HG02981 (cell line): ENCODE measurements at regions not wholly inside any gene's neighbourhood (a gene's known extent, or its start where the extent isn't known, plus 50 kb on each side); places are given as distances from the start of the nearest gene placed in this dataset.

ENCODE experiments used
- ATAC-seq: cut with Tn5 transposase; IDR thresholded peaks from one replicate; pipeline ENCODE4 v1.9.1; 2021; ENCODE audit warnings: mild to moderate bottlenecking, moderate library complexity; ENCODE audit not compliant: unreplicated experiment

DNA sequence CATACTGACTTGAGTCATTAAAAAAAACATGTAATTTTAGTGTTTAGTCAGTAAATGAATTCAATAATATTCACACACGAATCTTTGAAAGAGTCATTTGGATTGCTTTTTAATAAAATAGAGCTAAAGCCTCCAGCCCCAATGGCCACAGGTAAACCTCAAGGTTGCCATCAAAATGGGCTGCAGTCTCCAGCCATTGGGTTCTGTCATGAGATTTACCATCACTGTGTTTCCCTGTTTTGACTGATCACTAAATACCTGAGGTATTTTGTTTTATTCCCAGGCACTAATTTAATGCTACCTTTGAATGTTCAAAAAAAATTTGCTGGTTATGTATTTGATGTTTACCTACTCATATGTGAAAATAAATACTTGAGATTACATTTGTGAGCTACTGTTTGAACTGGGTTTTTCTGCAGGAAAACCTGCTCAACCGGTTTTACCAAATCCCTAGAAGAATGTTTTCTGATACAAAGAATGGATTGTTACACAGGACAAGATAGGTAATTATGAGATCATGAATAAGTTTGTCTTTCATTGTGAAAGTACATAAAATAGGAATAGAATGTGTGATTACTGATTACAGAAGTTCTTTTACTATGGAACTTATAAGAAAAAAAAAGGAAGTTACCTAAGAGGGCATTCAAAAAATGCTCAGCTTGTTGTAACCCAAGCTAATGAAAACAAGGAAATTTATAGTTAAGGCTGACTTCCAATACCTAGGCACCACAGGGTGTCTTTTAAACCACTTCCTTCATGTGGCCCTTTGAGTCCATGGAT, 391.3 kb downstream of the EFNB2 start:
- ATAC-seq: no peak

DNA sequence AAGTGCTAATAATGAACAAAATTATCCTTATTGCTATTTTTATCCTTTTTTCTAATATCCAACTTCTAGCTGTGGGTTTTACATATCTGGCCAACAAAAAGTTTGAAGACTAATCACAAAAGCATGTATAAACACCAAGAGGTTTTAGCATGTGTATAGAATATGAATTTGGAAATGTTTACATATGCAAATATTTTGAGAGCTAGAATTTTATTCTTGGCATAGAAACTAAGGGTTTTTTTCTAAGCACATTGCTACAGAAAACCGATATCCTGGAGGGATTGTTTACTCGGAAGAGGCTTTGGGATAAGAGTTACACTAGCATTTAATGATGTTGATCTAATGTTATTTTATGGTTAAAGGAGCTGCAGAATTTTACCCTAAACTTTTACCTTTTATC, 392.1 kb downstream of the EFNB2 start:
- no peak for ATAC-seq

DNA sequence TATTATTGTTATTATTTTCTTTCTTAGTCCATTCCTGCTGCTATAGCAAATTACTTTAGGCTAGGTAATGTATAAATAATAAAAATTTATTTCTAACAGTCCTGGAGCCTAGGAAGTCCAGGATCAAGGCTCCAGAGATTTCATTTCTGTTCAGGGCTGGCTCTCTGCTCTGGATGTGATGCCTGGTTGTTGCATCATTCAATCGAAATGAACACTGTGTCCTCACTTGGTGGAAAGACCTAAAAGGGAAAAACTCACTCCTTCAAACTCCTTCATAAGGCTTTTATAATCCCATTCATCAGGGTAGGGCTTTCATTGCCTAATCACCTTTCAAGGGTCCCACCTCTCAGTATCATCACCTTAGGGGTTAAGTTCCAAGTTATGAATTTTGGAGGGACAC, 395.0 kb downstream of the EFNB2 start:
- no peak for ATAC-seq

DNA sequence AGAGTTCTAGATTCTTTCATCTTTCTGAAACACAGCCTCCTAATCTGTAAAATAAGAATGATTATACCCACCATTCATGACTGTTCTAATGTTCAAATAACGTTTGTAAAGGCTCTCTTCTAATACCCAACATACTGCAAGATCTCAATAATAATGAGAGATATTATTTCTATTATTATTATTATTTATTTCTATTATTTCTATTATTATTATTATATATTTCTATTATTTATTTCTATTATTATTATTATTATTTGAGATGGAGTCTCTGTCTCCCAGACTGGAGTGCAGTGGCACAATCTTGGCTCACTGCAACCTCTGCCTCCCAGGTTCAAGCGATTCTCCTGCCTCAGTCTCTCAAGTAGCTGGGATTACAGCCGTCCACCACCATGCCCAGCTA, 395.5 kb downstream of the EFNB2 start:
- ATAC-seq: no peak

DNA sequence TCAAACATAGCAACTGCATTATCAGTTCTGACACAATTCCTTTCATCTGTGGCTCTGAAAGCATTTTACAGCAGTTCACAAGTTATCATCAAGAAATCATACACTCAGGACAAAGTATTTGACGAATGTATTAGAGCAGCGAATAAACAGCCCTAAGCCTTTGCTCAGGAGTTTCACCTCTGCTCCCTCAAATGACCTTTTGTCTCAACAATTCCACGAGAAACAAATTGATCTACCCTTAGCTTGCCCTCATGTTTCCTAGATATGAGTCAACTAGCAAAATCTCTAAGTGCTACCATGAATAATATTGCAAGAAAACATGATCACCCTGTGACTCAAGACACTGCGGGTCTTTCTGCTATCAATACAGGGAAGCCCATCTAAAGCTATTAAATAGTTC, 396.1 kb downstream of the EFNB2 start:
- ATAC-seq: no peak

DNA sequence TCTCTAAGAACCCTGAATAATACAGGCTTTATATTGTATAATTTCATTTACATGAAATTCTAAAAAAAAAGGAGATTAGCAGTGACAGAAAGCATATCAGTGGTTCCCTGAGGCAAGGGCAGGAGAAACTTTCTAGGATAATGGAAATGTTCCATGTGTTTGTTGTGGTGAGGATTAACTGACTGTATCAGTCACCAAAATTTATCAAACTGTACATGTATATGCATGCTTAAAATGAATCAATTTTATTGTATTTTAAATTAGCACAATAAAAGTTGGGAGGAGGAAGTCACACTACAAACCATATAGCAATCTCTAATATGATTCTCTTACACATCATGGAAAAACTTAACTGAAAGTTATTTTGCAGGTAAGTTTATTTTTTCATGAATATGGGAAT, 396.8 kb downstream of the EFNB2 start:
- no peak for ATAC-seq

DNA sequence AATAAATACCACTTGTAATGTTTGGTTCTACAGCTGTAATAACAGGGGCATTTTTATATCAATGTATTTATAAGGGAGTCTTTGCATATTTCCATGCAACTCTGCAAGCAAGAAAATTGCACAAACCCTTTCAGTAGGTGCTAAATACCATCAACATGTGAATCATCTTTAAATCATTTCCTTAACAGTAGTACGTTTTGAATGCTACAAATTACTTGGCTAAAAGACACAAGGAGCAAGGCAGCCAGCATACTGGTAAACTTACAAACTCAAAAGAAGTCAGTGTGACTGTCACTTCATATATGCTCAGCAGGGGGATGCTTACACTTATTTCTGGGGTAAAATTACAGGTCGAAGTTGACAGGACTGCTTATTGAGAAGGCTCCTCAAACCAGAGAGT, 402.4 kb downstream of the EFNB2 start:
- ATAC-seq: no peak

DNA sequence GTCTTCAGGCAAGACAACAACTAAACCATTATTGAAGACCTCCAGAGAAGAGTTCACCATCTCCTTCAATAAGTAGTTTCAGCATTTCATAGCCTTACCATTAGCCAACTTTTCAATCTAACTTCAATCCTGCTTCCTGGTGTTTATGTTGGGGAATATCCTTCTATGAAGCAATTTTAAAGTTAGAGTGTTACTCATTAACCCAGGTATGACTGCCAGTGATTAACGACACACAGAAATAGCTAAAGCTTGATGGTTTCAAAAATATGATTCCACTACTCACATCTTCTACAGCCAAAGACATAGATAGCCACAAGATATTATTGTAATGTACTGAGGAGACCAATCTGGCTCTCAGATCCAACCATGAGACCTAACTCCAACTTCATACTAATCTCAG, 403.2 kb downstream of the EFNB2 start:
- no peak for ATAC-seq

DNA sequence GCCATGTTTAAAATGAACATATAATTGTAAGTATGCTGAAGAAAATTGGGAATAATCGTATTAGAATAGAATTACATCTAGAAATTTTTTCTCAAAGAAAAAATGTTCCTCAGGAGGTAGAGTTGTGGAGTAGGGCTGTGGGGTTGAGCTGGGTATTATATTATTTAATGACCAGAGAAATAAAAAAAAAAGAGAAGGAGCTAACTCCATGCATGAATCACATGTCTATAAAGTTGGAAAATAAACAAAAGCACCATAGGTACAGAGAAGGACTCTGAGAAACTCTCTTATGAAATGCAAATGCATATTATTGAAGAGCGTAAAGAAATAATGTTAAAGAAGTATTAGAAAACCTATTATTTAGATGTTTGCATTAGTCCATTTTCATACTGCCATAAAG, 405.5 kb downstream of the EFNB2 start:
- no peak for ATAC-seq

DNA sequence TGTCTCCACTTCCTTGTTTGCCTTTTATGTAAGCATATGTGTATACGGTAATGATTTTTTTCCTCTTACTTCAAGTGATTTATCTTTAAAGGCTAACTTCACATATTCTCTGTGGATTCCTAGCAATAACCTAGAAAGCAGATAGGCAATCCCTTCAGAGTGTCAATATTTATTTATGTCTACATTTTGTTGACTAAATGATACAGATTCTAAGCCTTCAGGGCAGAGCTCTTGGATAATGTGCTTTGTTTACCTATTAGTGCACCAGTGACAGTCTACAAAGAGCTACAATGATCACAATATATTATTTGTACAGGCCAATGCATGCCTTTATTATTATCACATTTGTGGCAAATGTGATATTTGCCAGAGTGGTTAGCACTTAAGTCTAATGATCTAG, 406.2 kb downstream of the EFNB2 start:
- no peak for ATAC-seq

DNA sequence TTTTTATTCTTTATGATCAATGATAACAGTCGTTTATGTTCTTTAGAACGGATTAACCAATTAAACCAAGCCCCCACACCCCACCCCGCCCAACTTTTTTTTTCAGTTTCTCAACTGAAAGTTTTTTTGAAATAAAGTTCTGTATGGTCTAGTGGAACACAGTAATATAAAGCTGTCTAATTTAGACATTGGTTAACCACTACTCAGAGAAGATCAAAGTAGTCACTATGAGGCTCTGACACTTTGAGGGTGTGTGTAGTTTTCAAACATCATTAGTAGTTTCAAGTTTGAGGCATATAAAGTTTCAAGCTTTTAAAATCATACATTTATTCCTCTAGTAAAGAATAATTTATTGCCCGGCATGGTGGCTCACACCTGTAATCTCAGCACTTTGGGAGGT, 413.2 kb downstream of the EFNB2 start:
- no peak for ATAC-seq

DNA sequence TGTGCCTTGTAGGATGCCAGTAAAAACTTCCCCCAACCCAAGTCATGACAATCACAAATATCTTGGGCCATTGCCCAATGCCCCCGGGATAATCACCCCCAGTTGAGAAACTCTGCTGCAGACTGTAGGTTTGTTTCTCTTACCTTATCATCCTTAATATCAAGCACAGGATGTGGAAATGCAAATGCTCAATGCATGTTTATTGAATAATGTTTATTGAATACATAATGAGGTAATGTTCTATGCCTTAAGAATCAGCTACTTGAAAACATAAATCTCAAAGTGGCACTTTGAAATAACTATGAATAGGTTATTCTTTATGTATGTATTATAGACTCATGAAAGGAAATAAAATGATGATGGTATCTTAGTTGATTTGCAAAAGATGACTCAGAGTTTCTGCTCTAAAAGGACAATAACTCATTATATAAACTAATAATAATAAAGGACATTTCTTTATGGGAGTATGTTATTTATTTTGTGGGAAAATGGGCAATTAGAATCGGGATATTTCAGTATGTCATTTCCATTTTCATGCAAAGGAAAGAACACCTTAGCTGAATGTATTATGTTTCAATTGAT, 414.2 kb downstream of the EFNB2 start:
- no peak for ATAC-seq

DNA sequence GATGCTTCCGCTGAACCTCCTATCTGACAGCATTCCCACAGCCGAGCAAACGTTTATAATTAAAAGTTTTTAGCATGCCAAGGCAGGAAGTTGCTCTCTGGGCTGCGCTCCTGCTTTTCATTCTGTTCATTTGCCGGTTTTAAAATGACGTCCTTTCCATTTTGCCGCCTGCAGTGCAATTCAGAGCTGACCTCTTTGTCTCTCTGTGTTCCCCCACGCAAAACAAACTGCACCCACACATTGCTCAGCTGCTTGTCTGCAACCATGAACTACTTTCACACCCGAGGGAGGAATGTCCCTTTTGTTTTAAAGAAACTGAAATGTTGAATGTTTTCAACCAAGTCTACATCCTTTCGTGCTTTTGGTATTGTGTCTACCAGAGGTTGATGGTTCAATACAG, 416.5 kb downstream of the EFNB2 start:
- ATAC-seq: no peak

DNA sequence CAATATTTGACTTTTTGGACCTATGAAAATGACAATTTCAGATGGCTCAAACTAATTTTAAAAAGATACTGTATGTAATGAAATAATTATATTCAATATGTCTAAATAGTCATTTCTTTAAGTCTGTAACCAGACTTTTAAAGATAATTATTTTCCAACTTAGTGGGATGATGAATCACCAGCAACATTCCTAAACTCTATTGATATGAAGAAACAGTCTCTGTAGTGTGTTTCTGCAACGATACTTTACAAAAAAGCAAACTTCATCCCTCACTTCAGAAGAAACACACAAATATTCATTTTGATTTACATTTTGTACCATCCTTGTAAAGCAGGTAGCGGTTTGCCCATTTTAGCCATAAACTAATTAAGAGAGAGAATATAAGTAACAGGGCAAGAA, 417.4 kb downstream of the EFNB2 start:
- no peak for ATAC-seq

DNA sequence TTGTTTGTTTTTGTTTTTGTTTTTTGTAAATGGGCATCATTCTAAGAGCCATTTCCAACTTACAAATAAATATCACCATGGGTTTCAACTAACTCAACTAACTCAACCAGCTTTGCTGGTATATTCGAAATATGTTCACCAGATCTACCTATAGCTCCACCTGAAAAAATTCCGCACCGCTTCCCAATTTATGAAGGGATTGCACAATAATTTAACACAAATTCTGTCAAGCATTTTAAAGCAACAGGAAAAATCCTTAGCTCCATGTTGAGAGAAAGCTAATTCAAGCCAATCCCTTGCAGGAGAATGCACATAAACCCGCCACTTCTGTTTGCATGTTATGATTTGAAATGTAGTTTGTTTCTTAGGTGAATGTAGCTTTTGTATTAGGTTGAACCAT, 417.8 kb downstream of the EFNB2 start:
- ATAC-seq: no peak

DNA sequence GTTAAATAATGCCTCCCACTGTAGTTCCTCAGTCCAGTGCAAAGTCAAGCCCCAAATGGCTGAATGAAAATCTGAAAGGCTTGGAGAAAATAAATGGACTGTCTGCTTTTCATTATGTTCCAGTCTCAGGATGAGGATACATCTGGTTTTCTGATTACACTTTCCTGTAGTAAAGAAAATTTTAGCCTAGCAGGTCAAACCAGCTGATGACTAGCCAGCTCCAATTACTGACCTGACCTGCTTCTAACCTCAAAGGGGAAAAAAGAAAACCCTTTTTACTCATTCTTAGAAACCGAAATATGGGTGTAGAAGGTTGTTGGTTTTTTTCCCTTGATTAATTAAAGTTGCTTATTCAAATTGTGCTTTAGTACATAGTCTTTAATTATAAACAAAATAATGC, 418.4 kb downstream of the EFNB2 start:
- no peak for ATAC-seq

DNA sequence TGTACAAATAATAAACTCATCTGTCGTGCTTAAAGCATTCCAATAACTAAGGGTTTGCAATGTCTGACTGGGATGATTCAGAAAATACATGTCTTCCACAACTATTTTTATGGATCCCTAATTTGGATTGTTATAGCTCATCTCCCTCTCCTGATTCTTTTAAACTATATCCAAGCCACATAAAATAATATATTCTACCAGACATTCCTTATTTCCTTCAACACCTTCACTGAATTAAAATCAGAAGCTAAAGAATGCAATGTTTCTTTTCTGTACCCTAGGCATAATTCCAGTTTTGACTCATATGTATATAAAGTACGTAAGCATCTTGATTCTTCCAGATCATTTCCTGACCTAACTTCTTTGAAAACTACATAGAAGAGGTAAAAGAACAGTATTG, 420.4 kb downstream of the EFNB2 start:
- no peak for ATAC-seq

DNA sequence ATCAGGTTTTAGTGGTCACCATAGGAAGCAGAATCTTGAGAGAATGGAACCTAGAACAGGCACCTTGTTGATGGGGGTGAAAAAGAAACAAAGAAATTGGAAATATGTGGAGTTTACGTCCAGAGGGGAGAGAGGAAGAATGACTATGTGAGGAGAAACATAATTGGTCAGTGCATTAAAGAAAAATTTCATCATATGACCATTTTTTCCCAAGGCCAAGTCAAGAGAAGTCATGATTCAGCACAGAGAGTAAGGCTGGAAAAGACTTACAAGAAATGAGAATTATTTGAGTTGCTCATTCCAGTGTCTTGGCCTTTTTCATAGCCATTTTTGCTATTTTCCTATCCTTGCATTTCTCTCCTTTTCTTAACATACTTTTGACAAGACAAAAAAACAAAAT, 421.7 kb downstream of the EFNB2 start:
- no peak for ATAC-seq

DNA sequence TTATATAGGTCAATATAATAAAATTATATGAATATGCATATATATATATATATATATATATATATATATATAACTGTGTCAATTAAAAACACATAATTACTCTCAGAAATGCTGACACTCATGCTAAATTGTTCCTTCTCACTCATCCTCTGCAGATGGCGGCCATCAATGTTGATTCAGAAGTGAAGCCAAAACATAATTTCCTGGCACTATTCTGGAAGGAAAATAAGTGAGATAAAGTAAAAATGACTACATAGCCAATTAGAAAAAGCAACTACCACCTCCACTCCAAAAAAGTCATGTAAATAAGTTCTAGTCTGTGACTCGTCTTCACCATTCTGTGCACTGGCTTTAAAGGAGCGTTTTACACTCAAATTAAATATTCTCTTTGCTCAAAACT, 423.3 kb downstream of the EFNB2 start:
- ATAC-seq: no peak

DNA sequence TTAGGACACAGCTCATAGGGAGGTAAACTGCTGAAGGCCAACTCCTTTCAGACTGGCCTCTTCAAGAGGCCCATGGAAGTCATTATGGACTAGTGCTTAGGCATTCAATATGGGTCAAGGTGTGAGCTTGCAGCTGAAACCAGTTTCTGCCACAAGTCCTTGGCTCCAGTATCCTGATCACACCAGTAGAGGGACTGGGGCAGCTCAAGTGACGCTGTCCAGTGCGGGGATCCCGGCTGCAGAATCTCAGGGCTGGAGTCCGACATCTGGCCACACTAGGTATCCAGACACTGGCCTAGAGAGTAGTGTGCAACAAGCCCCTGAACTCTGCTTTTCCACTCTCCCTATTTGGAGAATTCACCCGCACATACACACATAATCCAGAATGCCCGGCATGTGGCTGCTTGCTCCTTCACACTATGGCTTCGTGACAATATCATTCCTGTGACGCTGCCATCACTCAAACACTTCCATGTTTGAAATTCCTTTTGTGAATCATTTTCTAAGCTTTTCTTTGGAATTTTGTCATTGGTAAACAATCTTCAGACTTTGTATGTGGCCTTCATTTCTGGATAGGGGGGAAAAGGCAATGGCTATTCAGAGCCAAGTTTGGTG, 425.1 kb downstream of the EFNB2 start:
- no peak for ATAC-seq

DNA sequence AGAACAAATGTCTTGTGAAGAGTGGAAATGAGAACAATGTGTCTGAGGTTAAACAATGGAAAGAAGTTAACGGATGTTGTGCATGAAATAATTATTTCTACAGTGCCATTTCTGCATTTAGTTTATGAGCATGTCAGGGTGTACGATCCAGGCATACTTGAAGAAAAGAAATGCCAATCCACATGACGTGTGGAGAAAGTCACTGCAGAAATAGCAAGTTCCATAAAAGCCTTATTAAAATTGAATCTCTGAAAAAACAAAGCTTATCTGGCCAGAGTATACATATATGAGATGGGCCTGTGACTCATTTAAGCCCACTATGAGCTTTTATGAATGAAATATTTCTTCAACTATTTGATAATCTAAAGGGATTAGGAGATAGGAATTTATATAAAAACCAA, 426.1 kb downstream of the EFNB2 start:
- ATAC-seq: no peak

DNA sequence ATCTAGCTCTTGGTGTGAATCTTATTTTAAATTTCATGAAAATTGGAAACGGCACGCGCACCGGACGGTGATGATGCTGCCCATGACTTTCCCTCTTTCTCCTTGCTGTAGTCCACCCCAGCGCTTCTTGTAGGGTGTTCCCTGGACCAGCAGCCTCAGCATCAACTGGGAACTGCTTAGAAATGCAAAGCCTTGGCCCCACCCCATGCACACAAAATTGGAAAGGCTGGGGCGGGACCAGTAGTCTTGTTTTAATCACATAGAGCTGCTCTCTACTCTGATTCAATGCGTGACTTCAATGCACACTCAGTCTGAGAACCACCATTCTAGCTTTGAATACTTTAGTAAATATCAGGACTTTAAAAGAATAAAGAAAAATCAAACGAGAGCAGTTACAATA, 427.1 kb downstream of the EFNB2 start:
- no peak for ATAC-seq

DNA sequence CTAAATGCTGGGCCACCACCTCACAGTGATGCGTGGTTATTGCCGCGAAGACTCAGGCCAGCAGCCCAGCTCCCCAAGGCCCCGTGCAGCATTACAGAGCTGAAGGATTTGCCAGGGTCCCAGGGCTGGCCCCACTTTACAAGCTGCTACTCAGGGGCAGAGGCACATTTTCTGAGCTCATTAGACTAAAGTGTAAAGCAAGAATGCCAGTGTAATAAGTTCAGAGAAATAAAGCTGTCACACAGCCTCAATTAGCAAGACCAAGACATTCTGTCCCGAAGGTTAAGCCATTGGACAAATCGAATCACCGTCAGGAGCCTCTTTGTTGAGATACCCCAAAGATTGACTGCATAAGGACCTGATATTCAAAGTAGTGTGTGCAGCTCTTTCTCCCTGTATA, 428.4 kb downstream of the EFNB2 start:
- no peak for ATAC-seq
